ENCODE measurements at regions not wholly inside any gene's neighbourhood (a gene's known extent, or its start where the extent isn't known, plus 50 kb on each side); places are given as distances from the start of the nearest gene placed in this dataset.

- TF ChIP-seq POLR2A (IDR thresholded peaks at IDR 0.05; ENCODE audit: extremely low read depth, insufficient read length), result no peak
- TF ChIP-seq, protein P1, sequence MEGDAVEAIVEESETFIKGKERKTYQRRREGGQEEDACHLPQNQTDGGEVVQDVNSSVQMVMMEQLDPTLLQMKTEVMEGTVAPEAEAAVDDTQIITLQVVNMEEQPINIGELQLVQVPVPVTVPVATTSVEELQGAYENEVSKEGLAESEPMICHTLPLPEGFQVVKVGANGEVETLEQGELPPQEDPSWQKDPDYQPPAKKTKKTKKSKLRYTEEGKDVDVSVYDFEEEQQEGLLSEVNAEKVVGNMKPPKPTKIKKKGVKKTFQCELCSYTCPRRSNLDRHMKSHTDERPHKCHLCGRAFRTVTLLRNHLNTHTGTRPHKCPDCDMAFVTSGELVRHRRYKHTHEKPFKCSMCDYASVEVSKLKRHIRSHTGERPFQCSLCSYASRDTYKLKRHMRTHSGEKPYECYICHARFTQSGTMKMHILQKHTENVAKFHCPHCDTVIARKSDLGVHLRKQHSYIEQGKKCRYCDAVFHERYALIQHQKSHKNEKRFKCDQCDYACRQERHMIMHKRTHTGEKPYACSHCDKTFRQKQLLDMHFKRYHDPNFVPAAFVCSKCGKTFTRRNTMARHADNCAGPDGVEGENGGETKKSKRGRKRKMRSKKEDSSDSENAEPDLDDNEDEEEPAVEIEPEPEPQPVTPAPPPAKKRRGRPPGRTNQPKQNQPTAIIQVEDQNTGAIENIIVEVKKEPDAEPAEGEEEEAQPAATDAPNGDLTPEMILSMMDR (IDR thresholded peaks at IDR 0.05; ENCODE audit: low read depth, low read length), result no peak
- TF ChIP-seq, protein P2, sequence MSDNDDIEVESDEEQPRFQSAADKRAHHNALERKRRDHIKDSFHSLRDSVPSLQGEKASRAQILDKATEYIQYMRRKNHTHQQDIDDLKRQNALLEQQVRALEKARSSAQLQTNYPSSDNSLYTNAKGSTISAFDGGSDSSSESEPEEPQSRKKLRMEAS (IDR thresholded peaks at IDR 0.05; ENCODE audit: low read depth, low read length), result no peak
These were observed 333.8 kb downstream of the MN1 start for GRCh38 chr22:27467711-27468110.

Measured in NB4 (cell line).